ENCODE measurements at regions not wholly inside any gene's neighbourhood (a gene's known extent, or its start where the extent isn't known, plus 50 kb on each side); places are given as distances from the start of the nearest gene placed in this dataset.

DNA sequence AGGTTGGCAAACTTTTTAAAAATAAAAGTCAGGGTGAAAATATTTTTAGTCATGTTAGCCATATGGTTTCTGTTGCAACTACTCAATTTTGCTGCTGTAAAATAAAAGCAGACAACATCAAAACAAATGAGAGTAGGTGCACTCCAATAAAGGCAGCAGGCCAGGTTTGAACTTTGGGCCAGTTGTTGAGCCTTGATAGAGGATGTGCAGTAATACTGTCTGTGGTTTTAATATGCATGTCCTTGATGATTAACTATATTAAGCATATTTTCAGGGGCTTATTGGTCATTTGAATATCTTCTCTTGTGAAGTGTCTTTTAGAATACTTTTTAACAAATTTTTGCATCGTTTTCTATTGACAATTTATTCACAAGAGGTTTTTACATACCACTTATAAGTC lies 1399.9 kb upstream of the B3GALT2 start:
- no peaks in the 10 kb centered on the region for H3K79me2 ChIP-seq (ENCODE audit: insufficient read depth, low read length)
- no peaks in the 10 kb centered on the region for H3K36me3 ChIP-seq (ENCODE audit: insufficient read depth, low read length)
- TF ChIP-seq, protein P1, sequence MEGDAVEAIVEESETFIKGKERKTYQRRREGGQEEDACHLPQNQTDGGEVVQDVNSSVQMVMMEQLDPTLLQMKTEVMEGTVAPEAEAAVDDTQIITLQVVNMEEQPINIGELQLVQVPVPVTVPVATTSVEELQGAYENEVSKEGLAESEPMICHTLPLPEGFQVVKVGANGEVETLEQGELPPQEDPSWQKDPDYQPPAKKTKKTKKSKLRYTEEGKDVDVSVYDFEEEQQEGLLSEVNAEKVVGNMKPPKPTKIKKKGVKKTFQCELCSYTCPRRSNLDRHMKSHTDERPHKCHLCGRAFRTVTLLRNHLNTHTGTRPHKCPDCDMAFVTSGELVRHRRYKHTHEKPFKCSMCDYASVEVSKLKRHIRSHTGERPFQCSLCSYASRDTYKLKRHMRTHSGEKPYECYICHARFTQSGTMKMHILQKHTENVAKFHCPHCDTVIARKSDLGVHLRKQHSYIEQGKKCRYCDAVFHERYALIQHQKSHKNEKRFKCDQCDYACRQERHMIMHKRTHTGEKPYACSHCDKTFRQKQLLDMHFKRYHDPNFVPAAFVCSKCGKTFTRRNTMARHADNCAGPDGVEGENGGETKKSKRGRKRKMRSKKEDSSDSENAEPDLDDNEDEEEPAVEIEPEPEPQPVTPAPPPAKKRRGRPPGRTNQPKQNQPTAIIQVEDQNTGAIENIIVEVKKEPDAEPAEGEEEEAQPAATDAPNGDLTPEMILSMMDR (IDR thresholded peaks at IDR 0.05; ENCODE audit: borderline replicate concordance, extremely low read depth, low read length, poor library complexity, severe bottlenecking) = no peak
- no peak for TF ChIP-seq EZH2 (IDR thresholded peaks at IDR 0.05; ENCODE audit: borderline replicate concordance, low read depth, low read length, severe bottlenecking)
- no peaks in the 10 kb centered on the region for H3K9me3 ChIP-seq (ENCODE audit: insufficient read depth, low read length, severe bottlenecking)
- ATAC-seq (ENCODE audit: insufficient read depth, low read depth) = no peak
- no peak for DNase-seq
- no peaks in the 10 kb centered on the region for H3K27me3 ChIP-seq (ENCODE audit: insufficient read depth, low read length, poor library complexity)
- no peak overlapping the region for H3K9ac ChIP-seq (ENCODE audit: low read depth, low read length)
- no peak overlapping the region for H3K4me3 ChIP-seq (ENCODE audit: low read depth in 1 of 2, low read length in 2 of 2)
- no peak overlapping the region for H3K4me2 ChIP-seq (ENCODE audit: insufficient read depth, low read length)
- H3K27ac ChIP-seq (ENCODE audit: low read length) = no peak overlapping the region
- H2AFZ ChIP-seq (ENCODE audit: low read depth, low read length) = no peak overlapping the region
- H4K20me1 ChIP-seq (ENCODE audit: insufficient read depth, low read length) = no peaks in the 10 kb centered on the region
- H3K4me1 ChIP-seq (ENCODE audit: insufficient read depth, low read length) = no peaks in the 10 kb centered on the region

DNA sequence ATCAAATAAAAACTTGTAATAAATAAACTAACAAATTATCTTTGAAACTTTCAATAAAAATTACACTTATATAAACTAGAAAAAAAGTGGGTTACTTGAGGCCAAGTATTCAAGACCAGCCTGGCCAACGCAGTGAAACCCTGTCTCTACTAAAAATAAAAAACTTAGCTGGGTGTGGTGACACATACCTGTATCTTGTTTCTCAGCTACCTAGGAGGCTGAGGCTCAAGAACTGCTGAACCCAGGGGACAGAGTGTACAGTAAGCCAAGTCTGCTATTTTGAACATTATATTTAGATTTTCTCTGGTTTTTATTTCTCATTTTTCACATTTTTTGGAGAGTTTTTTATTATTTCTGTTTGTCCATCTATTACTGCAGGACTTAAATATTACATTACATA lies 1397.6 kb upstream of the B3GALT2 start:
- Histone ChIP-seq H3K27ac (ENCODE audit: low read length) (no peak overlapping the region), H3K9me3 (ENCODE audit: insufficient read depth, low read length, severe bottlenecking) (no peaks in the 10 kb centered on the region), H3K4me1 (ENCODE audit: insufficient read depth, low read length) (no peaks in the 10 kb centered on the region), H3K27me3 (ENCODE audit: insufficient read depth, low read length, poor library complexity) (no peaks in the 10 kb centered on the region), H3K9ac (ENCODE audit: low read depth, low read length) (no peak overlapping the region), H2AFZ (ENCODE audit: low read depth, low read length) (no peak overlapping the region), H4K20me1 (ENCODE audit: insufficient read depth, low read length) (no peaks in the 10 kb centered on the region), H3K4me3 (ENCODE audit: low read depth in 1 of 2, low read length in 2 of 2) (no peak overlapping the region), H3K36me3 (ENCODE audit: insufficient read depth, low read length) (no peaks in the 10 kb centered on the region), H3K79me2 (ENCODE audit: insufficient read depth, low read length) (no peaks in the 10 kb centered on the region), H3K4me2 (ENCODE audit: insufficient read depth, low read length) (no peak overlapping the region)
- ATAC-seq (ENCODE audit: insufficient read depth, low read depth) = no peak
- TF ChIP-seq EZH2 (IDR thresholded peaks at IDR 0.05; ENCODE audit: borderline replicate concordance, low read depth, low read length, severe bottlenecking) = no peak
- TF ChIP-seq, protein P1 (IDR thresholded peaks at IDR 0.05; ENCODE audit: borderline replicate concordance, extremely low read depth, low read length, poor library complexity, severe bottlenecking) = no peak
- no peak for DNase-seq

DNA sequence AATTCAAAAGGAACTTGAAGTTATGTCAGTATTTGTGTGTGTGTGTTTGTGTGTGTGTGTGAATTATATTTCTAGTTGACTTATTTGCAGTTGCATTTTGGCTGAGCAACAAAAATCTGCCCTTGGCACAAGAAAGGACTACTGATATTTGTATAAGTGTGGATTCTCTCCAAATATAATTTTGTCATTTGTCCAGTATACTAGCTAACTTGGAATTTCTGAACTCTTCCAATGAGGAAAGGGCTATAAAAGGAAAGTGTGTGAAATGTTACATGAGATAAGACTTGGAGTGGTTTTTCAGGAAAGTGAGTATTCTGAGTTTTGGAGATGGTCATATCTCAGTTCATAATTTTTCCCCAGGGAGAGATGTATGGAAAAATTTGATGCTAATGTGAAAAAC lies 1384.1 kb upstream of the B3GALT2 start:
- ATAC-seq (ENCODE audit: insufficient read depth, low read depth) (no peak), DNase-seq (no peak)
- peaks cover under 1% of the 10 kb centered on the region; the same call in 1 of the 2 replicates for H3K4me1 ChIP-seq (ENCODE audit: insufficient read depth, low read length)
- no peaks in the 10 kb centered on the region for H3K9me3 ChIP-seq (ENCODE audit: insufficient read depth, low read length, severe bottlenecking)
- no peaks in the 10 kb centered on the region for H3K27me3 ChIP-seq (ENCODE audit: insufficient read depth, low read length, poor library complexity)
- no peaks in the 10 kb centered on the region for H3K36me3 ChIP-seq (ENCODE audit: insufficient read depth, low read length)
- no peak overlapping the region for H3K4me3 ChIP-seq (ENCODE audit: low read depth in 1 of 2, low read length in 2 of 2)
- no peak overlapping the region for H3K27ac ChIP-seq (ENCODE audit: low read length)
- H2AFZ ChIP-seq (ENCODE audit: low read depth, low read length) = no peak overlapping the region
- no peak for TF ChIP-seq EZH2 (IDR thresholded peaks at IDR 0.05; ENCODE audit: borderline replicate concordance, low read depth, low read length, severe bottlenecking)
- TF ChIP-seq, protein P1 (IDR thresholded peaks at IDR 0.05; ENCODE audit: borderline replicate concordance, extremely low read depth, low read length, poor library complexity, severe bottlenecking) = no peak
- no peaks in the 10 kb centered on the region for H3K79me2 ChIP-seq (ENCODE audit: insufficient read depth, low read length)
- H4K20me1 ChIP-seq (ENCODE audit: insufficient read depth, low read length) = no peaks in the 10 kb centered on the region
- H3K9ac ChIP-seq (ENCODE audit: low read depth, low read length) = no peak overlapping the region
- H3K4me2 ChIP-seq (ENCODE audit: insufficient read depth, low read length) = no peak overlapping the region

DNA sequence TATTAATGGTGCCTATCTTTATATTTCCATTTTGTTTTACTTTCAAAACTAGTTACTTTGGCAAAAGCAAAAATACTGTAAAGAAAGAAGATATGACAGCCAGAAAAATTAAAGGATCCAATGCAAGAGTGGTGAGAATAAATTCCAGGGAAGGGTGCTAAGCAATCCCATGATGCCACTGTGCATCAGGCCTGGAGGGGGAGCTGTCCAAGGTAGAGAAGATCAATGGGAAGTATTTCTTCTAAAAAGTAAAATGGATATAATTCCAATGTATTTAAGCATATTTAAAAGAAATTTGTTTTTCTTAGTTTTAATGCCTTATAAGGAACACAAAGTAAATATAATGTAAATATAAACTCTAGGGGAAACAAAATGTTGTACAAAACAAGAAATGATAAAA lies 1382.2 kb upstream of the B3GALT2 start:
- no peaks in the 10 kb centered on the region for H4K20me1 ChIP-seq (ENCODE audit: insufficient read depth, low read length)

More for the DNA sequence above, 1382.2 kb upstream of the B3GALT2 start:
- Histone ChIP-seq H2AFZ (ENCODE audit: low read depth, low read length) (no peak overlapping the region), H3K4me2 (ENCODE audit: insufficient read depth, low read length) (no peak overlapping the region), H3K4me1 (ENCODE audit: insufficient read depth, low read length) (no peaks in the 10 kb centered on the region), H3K9ac (ENCODE audit: low read depth, low read length) (no peak overlapping the region), H3K36me3 (ENCODE audit: insufficient read depth, low read length) (no peaks in the 10 kb centered on the region), H3K4me3 (ENCODE audit: low read depth in 1 of 2, low read length in 2 of 2) (no peak overlapping the region), H3K27me3 (ENCODE audit: insufficient read depth, low read length, poor library complexity) (no peaks in the 10 kb centered on the region), H3K79me2 (ENCODE audit: insufficient read depth, low read length) (no peaks in the 10 kb centered on the region), H3K27ac (ENCODE audit: low read length) (no peak overlapping the region), H3K9me3 (ENCODE audit: insufficient read depth, low read length, severe bottlenecking) (no peaks in the 10 kb centered on the region)
- DNase-seq (no peak), ATAC-seq (ENCODE audit: insufficient read depth, low read depth) (no peak)
- TF ChIP-seq, protein P1 (IDR thresholded peaks at IDR 0.05; ENCODE audit: borderline replicate concordance, extremely low read depth, low read length, poor library complexity, severe bottlenecking) = no peak
- no peak for TF ChIP-seq EZH2 (IDR thresholded peaks at IDR 0.05; ENCODE audit: borderline replicate concordance, low read depth, low read length, severe bottlenecking)
